AG04449 (cell line): ENCODE measurements at regions not wholly inside any gene's neighbourhood (a gene's known extent, or its start where the extent isn't known, plus 50 kb on each side); places are given as distances from the start of the nearest gene placed in this dataset.

ENCODE experiments used
- CTCF ChIA-PET: fragments of 350-600 bp; formaldehyde crosslinking; extraction: SDS; loops from one replicate; lab custom pipeline; 2021; ENCODE audit warnings: antibody characterized with exemption; lab: Yijun Ruan, JAX
- POLR2A ChIA-PET: fragments of 400-600, 350-600 bp; formaldehyde crosslinking; extraction: SDS; loops from one replicate; lab custom pipeline; 2020; ENCODE audit warnings: antibody characterized with exemption, inconsistent platforms; lab: Yijun Ruan, JAX
- DNase-seq: peaks from one replicate; pipeline ENCODE4 v3.0.0-alpha.2; 2010; ENCODE audit warnings: low read depth, low spot score
- H3K4me3 ChIP-seq: 2 replicates; pipeline ENCODE4 v1.5.1; 2011; ENCODE audit warnings: low read depth, mild to moderate bottlenecking, control low read depth, low read length
- TF ChIP-seq, protein P1 (sequence below): IDR thresholded peaks from one replicate; pipeline ENCODE4 v1.5.1; 2011; ENCODE audit warnings: mild to moderate bottlenecking, moderate library complexity, low read length, control low read depth, inconsistent platforms; ENCODE audit not compliant: insufficient read depth; ENCODE audit errors: missing control alignments

DNA sequence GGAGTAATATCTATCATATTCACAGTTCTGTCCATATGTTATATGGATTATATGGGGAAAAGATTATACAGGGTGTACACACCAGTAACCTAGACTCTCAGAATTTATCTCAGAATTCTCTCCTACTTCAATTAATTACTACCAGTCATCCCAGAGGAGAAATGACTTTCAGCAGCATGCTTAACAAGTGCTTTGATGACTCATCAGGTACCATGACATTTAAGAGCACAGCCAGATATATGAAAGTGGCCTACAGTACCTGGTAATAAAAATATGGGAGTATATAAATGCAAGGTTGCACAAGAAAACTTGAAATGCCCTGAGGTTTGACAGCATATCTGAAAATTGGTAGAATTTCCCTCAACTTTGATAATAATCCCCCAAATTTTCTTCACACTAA is 1273.0 kb downstream of the OTOL1 start:
- POLR2A ChIA-PET = no interaction called here
- TF ChIP-seq, protein P1, sequence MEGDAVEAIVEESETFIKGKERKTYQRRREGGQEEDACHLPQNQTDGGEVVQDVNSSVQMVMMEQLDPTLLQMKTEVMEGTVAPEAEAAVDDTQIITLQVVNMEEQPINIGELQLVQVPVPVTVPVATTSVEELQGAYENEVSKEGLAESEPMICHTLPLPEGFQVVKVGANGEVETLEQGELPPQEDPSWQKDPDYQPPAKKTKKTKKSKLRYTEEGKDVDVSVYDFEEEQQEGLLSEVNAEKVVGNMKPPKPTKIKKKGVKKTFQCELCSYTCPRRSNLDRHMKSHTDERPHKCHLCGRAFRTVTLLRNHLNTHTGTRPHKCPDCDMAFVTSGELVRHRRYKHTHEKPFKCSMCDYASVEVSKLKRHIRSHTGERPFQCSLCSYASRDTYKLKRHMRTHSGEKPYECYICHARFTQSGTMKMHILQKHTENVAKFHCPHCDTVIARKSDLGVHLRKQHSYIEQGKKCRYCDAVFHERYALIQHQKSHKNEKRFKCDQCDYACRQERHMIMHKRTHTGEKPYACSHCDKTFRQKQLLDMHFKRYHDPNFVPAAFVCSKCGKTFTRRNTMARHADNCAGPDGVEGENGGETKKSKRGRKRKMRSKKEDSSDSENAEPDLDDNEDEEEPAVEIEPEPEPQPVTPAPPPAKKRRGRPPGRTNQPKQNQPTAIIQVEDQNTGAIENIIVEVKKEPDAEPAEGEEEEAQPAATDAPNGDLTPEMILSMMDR = no peak
- no peak for DNase-seq
- CTCF ChIA-PET = no interaction called here
- H3K4me3 ChIP-seq = no peak overlapping the region

DNA sequence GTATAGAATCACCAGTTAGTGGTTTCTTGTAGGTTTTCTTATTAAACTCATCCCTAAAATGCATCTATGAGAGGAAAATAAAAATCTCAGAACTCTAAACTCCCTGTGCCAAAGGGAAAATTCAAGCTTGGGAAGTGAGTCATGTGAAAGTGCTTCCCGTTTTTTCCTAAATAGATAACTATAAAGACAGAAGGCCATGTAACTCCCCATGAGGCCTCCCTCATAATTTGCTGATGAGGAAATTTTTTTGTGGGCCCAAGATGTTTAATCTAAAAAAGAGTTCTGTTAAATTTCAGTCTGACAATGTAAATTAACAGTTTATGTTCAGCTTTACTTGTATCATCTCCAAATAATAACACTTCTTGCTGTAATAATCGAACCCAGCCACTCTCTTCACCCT is 1273.9 kb downstream of the OTOL1 start:
- no peak overlapping the region for H3K4me3 ChIP-seq
- ChIA-PET CTCF (no interaction called here), POLR2A (no interaction called here)
- TF ChIP-seq, protein P1 = no peak
- DNase-seq = no peak

DNA sequence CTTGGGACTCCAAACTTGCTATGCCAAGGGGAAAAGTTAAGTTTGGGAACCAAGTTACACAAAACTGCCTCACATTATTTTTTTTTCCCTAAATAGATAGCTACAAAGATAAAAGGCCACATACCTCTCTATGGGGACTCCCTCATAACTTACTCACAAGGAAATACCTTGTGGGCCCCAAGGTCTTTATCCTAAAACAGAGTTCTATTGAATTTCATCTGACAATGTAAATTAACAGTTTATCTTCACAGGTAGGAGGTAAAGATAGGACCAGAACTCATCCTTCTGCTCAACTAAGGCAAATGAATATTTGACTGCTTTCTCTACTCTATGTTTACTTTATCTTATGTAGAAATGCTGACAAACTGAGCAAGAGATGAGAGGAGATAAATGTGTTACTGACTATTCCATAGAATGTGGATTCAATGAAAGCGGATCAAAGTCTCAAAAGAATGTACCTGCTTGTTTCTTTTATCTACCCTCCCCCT is 1278.0 kb downstream of the OTOL1 start:
- DNase-seq = no peak
- ChIA-PET POLR2A (no interaction called here), CTCF (no interaction called here)
- H3K4me3 ChIP-seq = no peak overlapping the region
- TF ChIP-seq, protein P1 = no peak

DNA sequence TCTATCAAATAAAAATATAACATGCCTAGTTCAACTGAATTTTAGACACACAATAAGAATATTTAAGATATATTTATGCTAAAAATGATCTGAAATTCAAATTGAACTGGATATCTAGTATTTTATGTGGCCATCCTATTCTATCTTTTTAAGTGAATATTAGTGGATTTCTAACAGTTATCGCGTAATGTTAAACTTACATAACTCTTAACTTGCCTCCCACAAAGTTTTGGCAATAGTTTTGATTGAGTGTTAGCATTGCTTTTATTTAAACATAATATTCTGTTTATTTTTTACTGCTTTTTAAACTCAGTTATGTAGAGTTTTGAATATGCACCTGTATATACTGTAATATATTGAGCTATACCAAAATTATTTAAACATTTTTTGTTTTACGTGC is 1279.5 kb downstream of the OTOL1 start:
- no peak overlapping the region for H3K4me3 ChIP-seq
- TF ChIP-seq, protein P1 = no peak
- no peak for DNase-seq
- ChIA-PET POLR2A (no interaction called here), CTCF (no interaction called here)

DNA sequence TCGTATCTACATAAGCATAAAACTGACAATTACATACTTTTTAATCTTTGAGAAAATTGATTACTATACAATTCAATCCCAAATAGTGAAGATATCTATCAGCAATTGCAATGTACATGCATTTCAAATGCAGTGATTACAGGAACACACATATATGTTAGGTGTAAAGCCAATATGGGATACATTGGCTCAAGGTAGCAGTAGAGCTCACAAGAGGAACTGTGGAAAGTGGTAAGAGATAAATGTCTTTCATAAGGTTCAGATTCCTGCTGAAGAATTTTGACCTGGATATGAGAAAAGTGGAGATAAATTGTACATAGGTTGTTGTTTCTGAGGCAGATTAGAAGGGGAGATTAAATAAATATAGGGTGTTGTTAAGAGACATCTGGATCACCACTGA is 1280.5 kb downstream of the OTOL1 start:
- CTCF ChIA-PET = no interaction called here
- POLR2A ChIA-PET = no interaction called here
- TF ChIP-seq, protein P1 = no peak
- no peak for DNase-seq
- H3K4me3 ChIP-seq = no peak overlapping the region

DNA sequence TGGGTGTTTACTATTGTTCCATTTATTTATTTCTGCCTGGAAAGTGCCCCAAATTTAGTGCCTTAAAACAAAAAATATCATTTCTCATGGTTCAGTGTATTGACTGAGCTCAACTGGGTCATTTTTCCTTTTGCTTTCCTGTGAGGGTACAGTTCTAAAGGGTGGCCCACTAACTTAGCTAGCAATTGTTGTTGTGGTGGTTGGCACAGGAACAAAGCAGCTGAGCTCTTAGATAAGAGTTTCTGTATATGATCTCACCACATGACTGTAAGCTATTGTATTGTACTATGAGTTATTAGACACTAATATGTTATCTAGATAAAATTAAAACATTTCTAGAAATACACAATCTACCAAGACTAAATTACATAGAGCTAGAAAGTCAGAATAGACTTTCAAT is 1283.7 kb downstream of the OTOL1 start:
- no peak for DNase-seq

More for the DNA sequence above, 1283.7 kb downstream of the OTOL1 start:
- TF ChIP-seq, protein P1 = no peak
- no peak overlapping the region for H3K4me3 ChIP-seq
- ChIA-PET POLR2A (no interaction called here), CTCF (interaction anchor here (0.8 to 1.2 kb wide), 2 partner anchors 14 to 422 kb away, joined by 3 read pairs; no protein-coding TSS in a partner anchor)
